PFSK-1 (cell line): ENCODE measurements at regions not wholly inside any gene's neighbourhood (a gene's known extent, or its start where the extent isn't known, plus 50 kb on each side); places are given as distances from the start of the nearest gene placed in this dataset.

ENCODE experiments used
- FOXP2 ChIP-seq: optimal IDR thresholded peaks from 2 replicates; pipeline ENCODE3; 2011; ENCODE audit warnings: borderline replicate concordance, control low read depth, inconsistent platforms; ENCODE audit not compliant: insufficient read depth; ENCODE audit errors: extremely low read length, extremely low read depth
- POLR2AphosphoS5 ChIP-seq: IDR thresholded peaks from 2 replicates; pipeline ENCODE4 v1.6.1; 2012; ENCODE audit warnings: low read depth, mild to moderate bottlenecking, control low read depth, low read length, moderate library complexity
- REST ChIP-seq, 2 experiments: IDR thresholded peaks; 2 replicates each; pipeline versions ENCODE4 v1.6.1 to v1.8.0; 2011 to 2012; ENCODE audit warnings: low read depth in 2 of 2, low read length in 2 of 2, control low read depth in 1 of 2, inconsistent platforms in 1 of 2, mild to moderate bottlenecking in 1 of 2, moderate library complexity in 1 of 2; ENCODE audit not compliant: insufficient read depth in 1 of 2
- SIN3A ChIP-seq: IDR thresholded peaks from 2 replicates; pipeline ENCODE4 v1.6.1; 2012; ENCODE audit warnings: mild to moderate bottlenecking, low read length, moderate library complexity, borderline replicate concordance; ENCODE audit not compliant: insufficient read depth
- TAF1 ChIP-seq: IDR thresholded peaks from 2 replicates; pipeline ENCODE4 v1.6.1; 2012; ENCODE audit warnings: low read length, control low read depth, borderline replicate concordance; ENCODE audit not compliant: insufficient read depth

GRCh38 chr5:117691081-117691870 lies 1116.7 kb upstream of the SEMA6A start:
- TF ChIP-seq REST (IDR thresholded peaks at IDR 0.05; ENCODE audit: insufficient read depth in 1 of 2, low read depth in 2 of 2, low read length in 2 of 2) (no peak), FOXP2 (no peak), POLR2AphosphoS5 (no peak), SIN3A (no peak), TAF1 (no peak)

- TF ChIP-seq REST (IDR thresholded peaks at IDR 0.05; ENCODE audit: insufficient read depth in 1 of 2, low read depth in 2 of 2, low read length in 2 of 2), result no peak
- no peak for TF ChIP-seq SIN3A
- no peak for TF ChIP-seq TAF1
- TF ChIP-seq POLR2AphosphoS5, result no peak
- no peak for TF ChIP-seq FOXP2
Observed at GRCh38 chr5:117690612-117691011, 1116.0 kb upstream of the SEMA6A start.

- TF ChIP-seq SIN3A (no peak), FOXP2 (no peak), POLR2AphosphoS5 (no peak), TAF1 (no peak), REST (IDR thresholded peaks at IDR 0.05; ENCODE audit: insufficient read depth in 1 of 2, low read depth in 2 of 2, low read length in 2 of 2) (no peak)
Observed at GRCh38 chr5:117686926-117687325, 1112.3 kb upstream of the SEMA6A start.

- TF ChIP-seq REST (IDR thresholded peaks at IDR 0.05; ENCODE audit: insufficient read depth in 1 of 2, low read depth in 2 of 2, low read length in 2 of 2) (no peak), TAF1 (no peak), FOXP2 (no peak), SIN3A (no peak), POLR2AphosphoS5 (no peak)
Observed at GRCh38 chr5:117682416-117682815, 1107.8 kb upstream of the SEMA6A start.
